ENCODE measurements at regions not wholly inside any gene's neighbourhood (a gene's known extent, or its start where the extent isn't known, plus 50 kb on each side); places are given as distances from the start of the nearest gene placed in this dataset.

- POLR2A ChIA-PET (ENCODE audit: unreplicated experiment), result no interaction called here
- H4K8ac ChIP-seq (ENCODE audit: low read depth in 2 of 2, low read length in 2 of 2), result no peak overlapping the region
- CTCF ChIA-PET, result no interaction called here
- no peak overlapping the region for H3K18ac ChIP-seq (ENCODE audit: low read depth, low read length)
- intact Hi-C loops (cut with micrococcal nuclease), result no loop called here
- WGBS, 2 experiments (ENCODE audit: extremely low coverage in 2 of 2, insufficient read length in 1 of 2), result no CpG with 5 or more reads among the region's 2 CpGs
- no peak overlapping the region for H2BK120ac ChIP-seq (ENCODE audit: low read depth, low read length)
- no peak overlapping the region for H2BK20ac ChIP-seq (ENCODE audit: low read depth, low read length)
- no peaks in the 10 kb centered on the region for H3K36me3 ChIP-seq (ENCODE audit: control insufficient read depth, insufficient read depth, low read length)
- no peaks in the 10 kb centered on the region for H3K4me1 ChIP-seq (ENCODE audit: control insufficient read depth, insufficient read depth, low read length)
- H3K9me1 ChIP-seq (ENCODE audit: insufficient read depth, low read length), result no peaks in the 10 kb centered on the region
- H3K4me3 ChIP-seq (ENCODE audit: insufficient read depth, low read depth, low read length), result no peak overlapping the region
- no peak overlapping the region for H3K14ac ChIP-seq (replicated peaks; ENCODE audit: low read depth, low read length)
- BruUV-seq (replicated peaks), result no TSS peak
- ATAC-seq (ENCODE audit: low read depth) (no peak), DNase-seq (no peak)
- H2BK15ac ChIP-seq (ENCODE audit: low read depth, low read length), result no peak overlapping the region
- H2AK5ac ChIP-seq (ENCODE audit: low read depth, low read length), result no peak overlapping the region
- no peak overlapping the region for H4K5ac ChIP-seq (ENCODE audit: low read depth, low read length)
- H3K4me2 ChIP-seq (ENCODE audit: low read depth, low read length), result no peak overlapping the region
- H4K20me1 ChIP-seq (ENCODE audit: insufficient read depth, low read length), result no peaks in the 10 kb centered on the region
- no peak overlapping the region for H2AFZ ChIP-seq (replicated peaks; ENCODE audit: low read length, poor library complexity)
- TF ChIP-seq RAD21 (IDR thresholded peaks at IDR 0.05; ENCODE audit: low read length), result no peak
- TF ChIP-seq USF2 (IDR thresholded peaks at IDR 0.05; ENCODE audit: low read depth, low read length), result no peak
- TF ChIP-seq ELK1 (IDR thresholded peaks at IDR 0.05; ENCODE audit: borderline replicate concordance, low read depth, low read length), result no peak
- no peak for TF ChIP-seq POLR2A (IDR thresholded peaks at IDR 0.05; ENCODE audit: low read depth, low read length)
- TF ChIP-seq NFE2L2 (IDR thresholded peaks at IDR 0.05; ENCODE audit: low read depth, low read length), result no peak
- no peak for TF ChIP-seq CEBPB (IDR thresholded peaks at IDR 0.05; ENCODE audit: low read depth, low read length)
- TF ChIP-seq RFX5 (IDR thresholded peaks at IDR 0.05; ENCODE audit: low read depth, low read length), result no peak
- TF ChIP-seq CTCF (conservative IDR thresholded peaks at IDR 0.05; ENCODE audit: low read depth, low read length), result no peak
- no peak for TF ChIP-seq RCOR1 (IDR thresholded peaks at IDR 0.05; ENCODE audit: insufficient replicate concordance, low read length)
- no peak for TF ChIP-seq MXI1 (IDR thresholded peaks at IDR 0.05; ENCODE audit: borderline replicate concordance, low read depth, low read length)
- no peak for TF ChIP-seq SMC3 (IDR thresholded peaks at IDR 0.05; ENCODE audit: low read depth, low read length)
- no peak for TF ChIP-seq FOS (IDR thresholded peaks at IDR 0.05; ENCODE audit: low read depth, low read length)
- no peak for TF ChIP-seq BHLHE40 (IDR thresholded peaks at IDR 0.05; ENCODE audit: low read depth, low read length)
- no peak for TF ChIP-seq MAFK (IDR thresholded peaks at IDR 0.05; ENCODE audit: low read depth, low read length)
- TF ChIP-seq CHD1 (IDR thresholded peaks at IDR 0.05; ENCODE audit: low read depth, low read length), result no peak
- no peak for TF ChIP-seq MAZ (IDR thresholded peaks at IDR 0.05; ENCODE audit: borderline replicate concordance, low read depth, low read length)
- H3K9ac ChIP-seq (ENCODE audit: low read depth, low read length), result no peak overlapping the region
- dilution Hi-C loops (cut with HindIII; ENCODE audit: low sequenced_read_pairs, unreplicated experiment), result no loop called here
- H3K56ac ChIP-seq (ENCODE audit: extremely low read depth, insufficient read depth, low read length), result no peak overlapping the region
- no peak overlapping the region for H2AK9ac ChIP-seq (replicated peaks; ENCODE audit: low read depth, low read length, poor library complexity)
- H3K23ac ChIP-seq (ENCODE audit: low read depth, low read length), result no peak overlapping the region
- H4K91ac ChIP-seq (ENCODE audit: insufficient read depth, low read depth, low read length), result no peak overlapping the region
- H2BK5ac ChIP-seq (ENCODE audit: low read depth, low read length, poor library complexity, severe bottlenecking), result no peak overlapping the region
- H3K27me3 ChIP-seq (ENCODE audit: control insufficient read depth, insufficient read depth, low read length), result no peaks in the 10 kb centered on the region
- no peaks in the 10 kb centered on the region for H3K79me1 ChIP-seq (ENCODE audit: low read depth in 1 of 2, low read length in 2 of 2)
- no peak overlapping the region for H3K4ac ChIP-seq (ENCODE audit: low read depth, low read length)
- H3K9me3 ChIP-seq (ENCODE audit: control insufficient read depth, insufficient read depth, low read length), result no peaks in the 10 kb centered on the region
- in situ Hi-C loops (cut with MboI; ENCODE audit: low sequenced_read_pairs), result no loop called here
- H3K27ac ChIP-seq (ENCODE audit: insufficient read depth, low read length), result no peak overlapping the region
Observed at GRCh38 chr2:156745619-156746018, 309.4 kb downstream of the GPD2 start.

All from IMR-90 (cell line).